HepG2 (cell line): ENCODE measurements at regions not wholly inside any gene's neighbourhood (a gene's known extent, or its start where the extent isn't known, plus 50 kb on each side); places are given as distances from the start of the nearest gene placed in this dataset.

Experiments used
- CBFB ChIP-seq: sonication (generic); formaldehyde crosslinking; IDR thresholded peaks from 2 replicates; pipeline ENCODE4 v1.4.0; 2020; ENCODE audit warnings: missing genetic modification reagents
- ESRRA ChIP-seq: sonication (generic); formaldehyde crosslinking; IDR thresholded peaks from 2 replicates; pipeline ENCODE4 v1.5.1; 2020; ENCODE audit warnings: mild to moderate bottlenecking, low read depth, missing genetic modification reagents
- KDM4B ChIP-seq: sonication (generic); formaldehyde crosslinking; IDR thresholded peaks from 2 replicates; pipeline ENCODE4 v1.4.0; 2020; ENCODE audit warnings: missing genetic modification reagents
- KLF15 ChIP-seq: sonication (generic); formaldehyde crosslinking; IDR thresholded peaks from 2 replicates; pipeline ENCODE4 v1.8.1; 2023; ENCODE audit warnings: borderline replicate concordance, mild to moderate bottlenecking, inconsistent platforms, missing genetic modification reagents, mixed read lengths
- MAFK ChIP-seq, 2 experiments: IDR thresholded peaks in 1 of 2; conservative IDR thresholded peaks in 1 of 2; 2 replicates each; pipeline ENCODE4 v1.6.1; 2011; ENCODE audit warnings: improper control_type of control experiment in 2 of 2, low read length in 2 of 2
- MTA3 ChIP-seq: sonication (generic); formaldehyde crosslinking; IDR thresholded peaks from 2 replicates; pipeline ENCODE4 v1.4.0; 2020; ENCODE audit warnings: missing genetic modification reagents
- POLR2AphosphoS5 ChIP-seq: IDR thresholded peaks from 2 replicates; pipeline ENCODE4 v1.6.1; 2012; ENCODE audit warnings: low read depth, low read length
- ZFX ChIP-seq: sonication (generic); formaldehyde crosslinking; IDR thresholded peaks from 2 replicates; pipeline ENCODE4 v1.4.0; 2020; ENCODE audit warnings: mild to moderate bottlenecking, low read depth, missing genetic modification reagents, moderate library complexity
- ZNF318 ChIP-seq: sonication (generic); formaldehyde crosslinking; IDR thresholded peaks from 2 replicates; pipeline ENCODE4 v1.4.0; 2020; ENCODE audit warnings: mild to moderate bottlenecking, missing genetic modification reagents
- ZNF329 ChIP-seq: sonication (generic); formaldehyde crosslinking; IDR thresholded peaks from 2 replicates; pipeline ENCODE4 v1.9.0; 2021; ENCODE audit warnings: low read depth, mild to moderate bottlenecking, missing genetic modification reagents
- ZNF460 ChIP-seq: sonication (generic); formaldehyde crosslinking; IDR thresholded peaks from 2 replicates; pipeline ENCODE4 v1.5.1; 2020; ENCODE audit warnings: missing genetic modification reagents, mild to moderate bottlenecking, borderline replicate concordance
- TF ChIP-seq, protein P1 (sequence below): sonication (generic); formaldehyde crosslinking; IDR thresholded peaks from 2 replicates; pipeline ENCODE4 v1.8.1; 2022; ENCODE audit warnings: mild to moderate bottlenecking, missing genetic modification reagents
- TF ChIP-seq, protein P2 (sequence below): sonication (generic); formaldehyde crosslinking; IDR thresholded peaks from 2 replicates; pipeline ENCODE4 v1.8.0; 2022; ENCODE audit warnings: mild to moderate bottlenecking, missing genetic modification reagents, borderline replicate concordance
- TF ChIP-seq, protein P3 (sequence below): sonication (generic); formaldehyde crosslinking; IDR thresholded peaks from 2 replicates; pipeline ENCODE4 v1.4.0; 2020; ENCODE audit warnings: missing genetic modification reagents

GRCh38 chr6:21367148-21367547 is 226.4 kb upstream of the SOX4 start (continued):
- TF ChIP-seq MAFK (conservative IDR thresholded peaks at IDR 0.05 in 1 of 2, IDR thresholded peaks at IDR 0.05 in 1 of 2; ENCODE audit: low read length in 2 of 2) (no peak), ZFX (CRISPR knock-in tag) (no peak), ZNF329 (CRISPR knock-in tag) (no peak), KDM4B (CRISPR knock-in tag) (no peak), MTA3 (CRISPR knock-in tag) (no peak), ZNF318 (CRISPR knock-in tag) (no peak), POLR2AphosphoS5 (no peak), ESRRA (CRISPR knock-in tag) (no peak), ZNF460 (CRISPR knock-in tag) (no peak), KLF15 (no peak), CBFB (CRISPR knock-in tag) (no peak)
- TF ChIP-seq, protein P1, sequence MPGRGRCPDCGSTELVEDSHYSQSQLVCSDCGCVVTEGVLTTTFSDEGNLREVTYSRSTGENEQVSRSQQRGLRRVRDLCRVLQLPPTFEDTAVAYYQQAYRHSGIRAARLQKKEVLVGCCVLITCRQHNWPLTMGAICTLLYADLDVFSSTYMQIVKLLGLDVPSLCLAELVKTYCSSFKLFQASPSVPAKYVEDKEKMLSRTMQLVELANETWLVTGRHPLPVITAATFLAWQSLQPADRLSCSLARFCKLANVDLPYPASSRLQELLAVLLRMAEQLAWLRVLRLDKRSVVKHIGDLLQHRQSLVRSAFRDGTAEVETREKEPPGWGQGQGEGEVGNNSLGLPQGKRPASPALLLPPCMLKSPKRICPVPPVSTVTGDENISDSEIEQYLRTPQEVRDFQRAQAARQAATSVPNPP (CRISPR knock-in tag), result no peak
- TF ChIP-seq, protein P2, sequence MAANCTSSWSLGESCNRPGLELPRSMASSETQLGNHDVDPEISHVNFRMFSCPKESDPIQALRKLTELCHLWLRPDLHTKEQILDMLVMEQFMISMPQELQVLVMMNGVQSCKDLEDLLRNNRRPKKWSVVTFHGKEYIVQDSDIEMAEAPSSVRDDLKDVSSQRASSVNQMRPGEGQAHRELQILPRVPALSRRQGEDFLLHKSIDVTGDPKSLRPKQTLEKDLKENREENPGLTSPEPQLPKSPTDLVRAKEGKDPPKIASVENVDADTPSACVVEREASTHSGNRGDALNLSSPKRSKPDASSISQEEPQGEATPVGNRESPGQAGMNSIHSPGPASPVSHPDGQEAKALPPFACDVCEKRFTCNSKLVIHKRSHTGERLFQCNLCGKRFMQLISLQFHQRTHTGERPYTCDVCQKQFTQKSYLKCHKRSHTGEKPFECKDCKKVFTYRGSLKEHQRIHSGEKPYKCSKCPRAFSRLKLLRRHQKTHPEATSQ (CRISPR knock-in tag), result no peak
- TF ChIP-seq, protein P3, sequence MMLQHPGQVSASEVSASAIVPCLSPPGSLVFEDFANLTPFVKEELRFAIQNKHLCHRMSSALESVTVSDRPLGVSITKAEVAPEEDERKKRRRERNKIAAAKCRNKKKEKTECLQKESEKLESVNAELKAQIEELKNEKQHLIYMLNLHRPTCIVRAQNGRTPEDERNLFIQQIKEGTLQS (CRISPR knock-in tag), result no peak
